ENCODE measurements at regions not wholly inside any gene's neighbourhood (a gene's known extent, or its start where the extent isn't known, plus 50 kb on each side); places are given as distances from the start of the nearest gene placed in this dataset.

GRCh38 chr4:56746639-56747038 is 65.5 kb upstream of the HOPX start:
- H3K9me1 ChIP-seq (ENCODE audit: control insufficient read depth, extremely low read depth, insufficient read depth, low read length), result no peaks in the 10 kb centered on the region
- TF ChIP-seq EZH2 (IDR thresholded peaks at IDR 0.05; ENCODE audit: low read length) (no peak), CTCF (optimal IDR thresholded peaks at IDR 0.05 in 1 of 3, IDR thresholded peaks at IDR 0.05 in 1 of 3, conservative IDR thresholded peaks at IDR 0.05 in 1 of 3; ENCODE audit: extremely low read depth in 1 of 3, insufficient read depth in 2 of 3, low read length in 3 of 3) (no peak)
- DNase-seq (ENCODE audit: low read depth, low spot score) (no peak), FAIRE-seq (no peak)
- no peak overlapping the region for H3K27ac ChIP-seq (ENCODE audit: control insufficient read depth, insufficient read depth, low read length)
- H3K79me2 ChIP-seq (ENCODE audit: control insufficient read depth, insufficient read depth, low read length), result no peaks in the 10 kb centered on the region
- H3K9ac ChIP-seq (ENCODE audit: control insufficient read depth, extremely low read depth, insufficient read depth, low read length), result no peak overlapping the region
- peaks cover 4% of the 10 kb centered on the region for H3K27me3 ChIP-seq (ENCODE audit: control insufficient read depth, extremely low read depth, insufficient read depth, low read length)
- no peak overlapping the region for H3K4me3 ChIP-seq (ENCODE audit: control insufficient read depth in 2 of 3, extremely low read depth in 1 of 3, insufficient read depth in 2 of 3, low read depth in 1 of 3, low read length in 3 of 3)
- peaks cover 3% of the 10 kb centered on the region for H3K4me1 ChIP-seq (ENCODE audit: control insufficient read depth, extremely low read depth, insufficient read depth, low read length)
- no peaks in the 10 kb centered on the region for H4K20me1 ChIP-seq (ENCODE audit: control insufficient read depth, extremely low read depth, insufficient read depth, low read length)
- dilution Hi-C loops (cut with MboI; ENCODE audit: extremely low pct_ligation_motif_present, low sequenced_read_pairs), result no loop called here
- no peak overlapping the region for H2AFZ ChIP-seq (ENCODE audit: control insufficient read depth, low read length)
- no peaks in the 10 kb centered on the region for H3K36me3 ChIP-seq (ENCODE audit: control insufficient read depth in 2 of 2, extremely low read depth in 1 of 2, insufficient read depth in 2 of 2, low read length in 2 of 2)
- no peak overlapping the region for H3K4me2 ChIP-seq (ENCODE audit: control insufficient read depth, extremely low read depth, insufficient read depth, low read depth, low read length)
- no peaks in the 10 kb centered on the region for H3K9me3 ChIP-seq (ENCODE audit: control insufficient read depth, low read depth, low read length)

- no peak overlapping the region for H3K4me3 ChIP-seq (ENCODE audit: control insufficient read depth in 2 of 3, extremely low read depth in 1 of 3, insufficient read depth in 2 of 3, low read depth in 1 of 3, low read length in 3 of 3)
- peaks cover 3% of the 10 kb centered on the region for H3K4me1 ChIP-seq (ENCODE audit: control insufficient read depth, extremely low read depth, insufficient read depth, low read length)
- no peaks in the 10 kb centered on the region for H3K9me1 ChIP-seq (ENCODE audit: control insufficient read depth, extremely low read depth, insufficient read depth, low read length)
- no peaks in the 10 kb centered on the region for H3K36me3 ChIP-seq (ENCODE audit: control insufficient read depth in 2 of 2, extremely low read depth in 1 of 2, insufficient read depth in 2 of 2, low read length in 2 of 2)
- no peak overlapping the region for H3K4me2 ChIP-seq (ENCODE audit: control insufficient read depth, extremely low read depth, insufficient read depth, low read depth, low read length)
- no peaks in the 10 kb centered on the region for H3K9me3 ChIP-seq (ENCODE audit: control insufficient read depth, low read depth, low read length)
- TF ChIP-seq CTCF (optimal IDR thresholded peaks at IDR 0.05 in 1 of 3, IDR thresholded peaks at IDR 0.05 in 1 of 3, conservative IDR thresholded peaks at IDR 0.05 in 1 of 3; ENCODE audit: extremely low read depth in 1 of 3, insufficient read depth in 2 of 3, low read length in 3 of 3), result no peak
- no peak for TF ChIP-seq EZH2 (IDR thresholded peaks at IDR 0.05; ENCODE audit: low read length)
- no peak overlapping the region for H2AFZ ChIP-seq (ENCODE audit: control insufficient read depth, low read length)
- H3K9ac ChIP-seq (ENCODE audit: control insufficient read depth, extremely low read depth, insufficient read depth, low read length), result no peak overlapping the region
- FAIRE-seq (no peak), DNase-seq (ENCODE audit: low read depth, low spot score) (no peak)
- no peak overlapping the region for H3K27ac ChIP-seq (ENCODE audit: control insufficient read depth, insufficient read depth, low read length)
- dilution Hi-C loops (cut with MboI; ENCODE audit: extremely low pct_ligation_motif_present, low sequenced_read_pairs), result no loop called here
- H3K27me3 ChIP-seq (ENCODE audit: control insufficient read depth, extremely low read depth, insufficient read depth, low read length), result peaks cover 4% of the 10 kb centered on the region
- H3K79me2 ChIP-seq (ENCODE audit: control insufficient read depth, insufficient read depth, low read length), result no peaks in the 10 kb centered on the region
- no peaks in the 10 kb centered on the region for H4K20me1 ChIP-seq (ENCODE audit: control insufficient read depth, extremely low read depth, insufficient read depth, low read length)
Observed at GRCh38 chr4:56745042-56745441, 63.9 kb upstream of the HOPX start.
